Activated T-cell treated with anti-CD3 and anti-CD28 coated beads for 48 hours (primary cell): ENCODE measurements at regions not wholly inside any gene's neighbourhood (a gene's known extent, or its start where the extent isn't known, plus 50 kb on each side); places are given as distances from the start of the nearest gene placed in this dataset.
"Not testable (repeated sequence)": the region's sequence is repeated elsewhere in the genome, so short reads cannot be mapped to it uniquely, and the experiment has no call there.

Experiments
- DNase-seq: peaks from one replicate; pipeline ENCODE4 v3.0.0-alpha.2; 2020; ENCODE audit warnings: low read depth

DNA sequence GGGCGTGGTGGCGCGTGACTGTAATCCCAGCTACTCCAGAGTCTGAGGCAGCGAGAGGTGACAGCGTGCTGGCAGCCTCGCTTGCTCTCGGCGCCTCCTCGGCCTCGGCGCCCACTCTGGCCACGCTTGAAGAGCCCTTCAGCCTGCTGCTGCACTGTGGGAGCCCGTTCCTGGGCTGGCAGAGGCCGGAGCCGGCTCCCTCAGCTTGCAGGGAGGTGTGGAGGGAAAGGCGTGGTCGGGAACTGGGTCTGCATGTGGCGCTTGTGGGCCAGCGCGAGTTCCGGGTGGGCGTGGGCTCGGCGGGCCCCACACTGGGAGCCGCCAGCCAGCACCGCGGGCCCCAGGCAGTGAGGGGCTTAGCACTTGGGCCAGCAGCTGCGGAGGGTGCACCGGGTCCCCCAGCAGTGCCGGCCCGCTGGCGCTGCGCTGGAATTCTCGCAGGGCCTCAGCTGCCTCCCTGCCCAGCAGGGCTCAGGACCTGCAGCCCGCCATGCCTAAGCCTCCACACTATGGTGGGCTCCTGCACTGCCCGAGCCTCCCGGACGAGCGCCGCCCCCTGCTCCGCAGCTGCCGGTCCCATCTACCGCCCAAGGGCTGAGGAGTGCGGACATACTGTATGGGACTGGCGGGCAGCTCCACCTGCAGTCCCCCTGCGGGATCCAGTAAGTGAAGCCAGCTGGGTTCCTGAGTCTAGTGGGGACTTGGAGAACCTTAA, 1093.3 kb upstream of the CDH8 start:
- DNase-seq: no peak

DNA sequence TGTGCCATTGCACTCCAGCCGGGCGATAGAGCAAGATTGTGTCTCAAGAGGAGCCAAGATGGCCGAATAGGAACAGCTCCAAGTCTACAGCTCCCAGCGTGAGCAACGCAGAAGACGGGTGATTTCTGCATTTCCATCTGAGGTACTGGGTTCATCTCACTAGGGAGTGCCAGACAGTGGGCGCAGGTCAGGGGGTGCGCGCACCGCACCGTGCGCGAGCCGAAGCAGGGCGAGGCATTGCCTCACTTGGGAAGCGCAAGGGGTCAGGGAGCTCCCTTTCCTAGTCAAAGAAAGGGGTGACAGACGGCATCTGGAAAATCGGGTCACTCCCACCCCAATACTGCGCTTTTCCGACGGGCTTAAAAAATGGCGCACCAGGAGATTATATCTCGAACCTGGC, 1083.7 kb upstream of the CDH8 start:
- not testable (repeated sequence) for DNase-seq

DNA sequence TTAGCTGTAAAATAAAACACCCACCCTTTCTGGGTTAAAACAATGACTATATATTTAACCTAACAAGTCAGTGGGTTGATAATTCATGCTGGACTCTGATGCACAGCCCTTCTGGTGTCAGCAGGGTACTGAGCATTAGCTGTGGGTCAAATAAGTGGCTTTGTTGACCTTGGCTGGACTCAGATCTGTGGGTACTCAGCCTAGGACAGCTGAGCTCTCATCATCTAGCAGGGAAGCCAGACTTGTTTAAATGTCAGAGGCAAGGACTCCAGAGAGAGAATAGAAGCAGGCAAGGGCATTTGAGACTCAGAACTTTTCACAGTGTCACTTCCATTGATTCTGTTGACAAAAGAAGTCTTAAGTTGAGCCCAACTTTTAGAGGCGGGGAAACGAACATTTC, 1063.8 kb upstream of the CDH8 start:
- no peak for DNase-seq

DNA sequence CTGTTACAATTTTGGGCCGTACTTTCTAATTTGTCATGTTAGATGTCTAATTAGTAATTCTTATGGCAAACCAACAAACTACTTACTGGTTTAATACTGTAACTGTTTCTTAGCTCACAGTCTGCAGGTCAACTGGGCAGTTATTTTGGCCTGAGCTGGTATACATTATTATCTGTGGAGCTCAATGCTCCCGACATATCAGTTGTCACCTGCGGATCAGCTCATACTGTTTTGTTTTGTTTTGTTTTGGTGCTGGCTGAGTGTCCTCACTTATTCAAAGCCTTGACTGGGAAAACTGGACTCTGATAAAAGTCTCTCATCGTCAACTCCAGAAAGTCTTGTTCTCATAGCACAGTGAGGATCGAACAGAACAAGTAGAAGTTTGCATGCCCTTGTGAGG, 1060.6 kb upstream of the CDH8 start:
- DNase-seq: no peak

DNA sequence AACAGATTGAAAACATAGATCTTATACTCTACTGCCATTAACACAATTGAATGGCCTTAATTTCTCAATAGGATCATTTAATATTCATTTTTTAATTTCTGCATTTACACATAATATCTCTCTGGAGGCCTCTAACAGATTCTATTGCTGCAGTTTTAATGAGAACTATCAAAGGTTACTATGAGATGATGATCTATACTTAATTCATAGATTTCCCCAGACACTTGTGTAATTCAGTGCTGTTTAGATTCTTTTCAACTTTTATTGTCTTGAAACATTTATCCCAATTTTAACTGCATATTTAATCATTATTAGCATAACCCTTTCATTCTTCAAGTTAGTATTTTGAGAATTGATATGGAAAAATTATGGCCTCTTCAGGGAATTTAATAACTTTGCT, 1056.5 kb upstream of the CDH8 start:
- DNase-seq: no peak

DNA sequence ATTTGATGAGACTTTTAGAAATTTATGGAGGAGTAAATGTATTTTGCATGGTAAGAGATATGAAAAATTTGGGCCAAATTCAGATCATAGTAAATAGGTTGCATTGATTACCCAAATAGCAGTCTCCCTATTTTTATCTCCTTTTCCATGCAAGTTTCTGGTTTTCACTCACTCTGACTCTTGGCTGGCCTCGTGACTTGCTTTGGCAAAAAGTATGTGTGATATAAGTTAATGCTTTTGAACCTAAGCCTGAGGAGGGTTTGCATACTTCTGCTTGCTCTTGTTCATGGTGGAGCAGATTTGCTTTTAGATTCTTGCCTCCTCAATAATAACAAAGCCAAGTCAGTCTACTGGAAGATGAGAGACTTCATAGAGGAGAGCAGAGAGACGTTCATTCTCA, 1045.9 kb upstream of the CDH8 start:
- no peak for DNase-seq

DNA sequence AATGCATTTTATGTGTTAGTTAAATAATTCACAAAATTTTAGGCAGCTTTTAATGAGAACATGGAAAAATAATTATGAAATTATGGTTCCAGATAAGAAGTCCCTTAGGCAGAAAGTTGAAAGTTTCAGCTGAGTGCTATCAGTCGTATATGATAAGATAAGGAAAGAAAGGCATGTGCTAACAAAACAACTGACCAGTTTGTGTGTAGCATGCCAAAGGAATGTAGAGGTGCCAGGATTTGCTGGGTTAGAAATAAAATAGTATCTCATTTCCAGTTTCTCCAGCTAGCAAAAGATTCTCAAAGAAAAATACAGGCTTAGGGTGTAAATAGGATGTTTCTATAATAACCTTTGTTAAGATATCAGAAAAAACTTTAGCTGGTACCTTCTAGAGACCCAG, 1044.5 kb upstream of the CDH8 start:
- no peak for DNase-seq

DNA sequence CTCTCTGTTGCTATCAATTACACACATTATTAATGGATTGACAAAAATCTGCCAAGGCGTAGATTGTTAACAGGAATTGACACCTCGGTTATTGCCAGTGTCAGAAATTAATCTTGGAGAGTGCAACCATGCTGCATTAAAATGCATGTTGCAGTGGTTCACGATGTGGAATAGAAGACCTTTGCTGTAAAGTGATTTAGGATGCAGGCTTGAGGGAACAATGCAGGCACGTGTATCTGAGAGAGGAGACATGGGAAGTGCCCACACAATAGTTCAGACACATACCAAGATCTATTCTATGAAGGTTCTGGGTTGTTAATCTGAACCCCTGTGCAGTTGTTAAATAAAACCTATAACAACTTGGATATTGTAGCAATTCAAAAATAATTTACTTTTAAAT, 1032.8 kb upstream of the CDH8 start:
- no peak for DNase-seq

DNA sequence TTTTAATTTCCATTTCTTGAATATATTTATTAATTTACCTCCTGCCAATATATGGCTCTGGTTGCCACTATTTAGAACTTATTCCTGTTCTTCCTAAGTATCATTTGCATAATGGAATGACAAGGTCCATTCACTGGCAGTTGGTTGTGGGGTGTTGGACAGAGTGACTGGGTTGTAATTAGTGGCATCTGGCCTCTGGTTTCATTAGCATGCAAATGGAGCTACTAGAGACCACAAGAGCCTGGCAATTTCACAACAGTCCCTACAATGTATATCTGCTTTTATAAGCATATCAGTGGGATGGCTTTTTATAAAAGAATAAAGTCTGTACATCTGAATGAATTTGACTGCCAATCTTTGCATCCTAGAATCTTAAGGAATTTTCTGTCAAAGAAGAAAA, 1030.9 kb upstream of the CDH8 start:
- DNase-seq: no peak

DNA sequence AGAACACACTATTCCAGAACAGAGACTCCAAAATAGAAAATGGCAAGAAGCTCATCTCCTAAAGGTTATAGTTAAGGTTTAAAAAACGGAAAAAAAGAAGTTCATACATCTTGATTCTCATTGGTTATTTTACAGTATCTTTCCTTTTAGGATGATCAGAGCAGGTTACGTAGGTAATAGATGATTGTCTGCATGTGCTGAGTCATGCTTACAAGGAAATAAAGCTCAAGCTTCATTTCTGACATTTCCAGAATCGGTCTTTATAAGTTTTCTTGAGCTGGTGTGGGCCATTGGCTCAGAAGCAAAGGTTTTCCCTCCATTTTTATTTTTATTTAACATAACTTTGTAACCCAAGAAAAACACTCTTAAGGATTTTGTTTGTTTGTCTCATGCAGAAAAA, 1030.3 kb upstream of the CDH8 start:
- DNase-seq: no peak

DNA sequence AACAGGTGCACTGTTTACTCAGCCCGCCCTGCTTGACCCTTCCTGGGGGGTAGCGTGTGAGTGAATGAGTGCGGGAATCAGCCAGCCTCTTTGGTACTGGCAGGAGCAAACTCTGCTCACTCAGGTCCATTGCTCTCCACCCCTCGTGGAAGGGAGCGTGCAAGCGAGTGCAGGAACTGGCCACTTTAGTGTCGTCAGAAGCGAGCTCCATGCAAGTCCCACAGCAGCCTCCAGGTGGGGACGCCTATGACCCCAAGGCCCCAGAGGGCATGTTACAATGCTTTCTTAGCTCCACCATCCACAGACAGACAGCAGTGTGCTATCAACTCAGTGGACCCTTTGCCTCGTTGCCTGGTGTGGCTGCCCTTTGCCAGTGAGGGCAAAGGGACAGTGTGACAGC, 1025.1 kb upstream of the CDH8 start:
- no peak for DNase-seq

DNA sequence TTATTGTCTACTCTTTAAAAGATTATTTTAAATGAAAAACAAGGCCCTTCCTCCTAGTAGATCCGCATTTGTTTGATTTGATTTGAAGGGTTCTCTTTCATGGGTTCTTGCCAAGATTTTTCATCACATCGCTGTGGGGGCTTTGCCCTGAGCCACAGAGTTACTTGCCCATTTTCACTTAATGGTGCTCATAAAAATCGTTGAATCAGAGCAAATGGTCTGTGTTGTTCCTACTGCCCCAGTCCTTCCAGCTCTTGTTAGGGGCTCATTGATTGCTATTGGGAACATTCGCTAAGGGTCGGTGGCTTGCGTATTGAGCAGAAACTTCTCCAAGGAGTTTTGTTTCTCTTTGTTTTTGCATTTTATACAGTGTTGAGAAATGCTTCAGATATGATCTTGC, 1023.4 kb upstream of the CDH8 start:
- DNase-seq: no peak

DNA sequence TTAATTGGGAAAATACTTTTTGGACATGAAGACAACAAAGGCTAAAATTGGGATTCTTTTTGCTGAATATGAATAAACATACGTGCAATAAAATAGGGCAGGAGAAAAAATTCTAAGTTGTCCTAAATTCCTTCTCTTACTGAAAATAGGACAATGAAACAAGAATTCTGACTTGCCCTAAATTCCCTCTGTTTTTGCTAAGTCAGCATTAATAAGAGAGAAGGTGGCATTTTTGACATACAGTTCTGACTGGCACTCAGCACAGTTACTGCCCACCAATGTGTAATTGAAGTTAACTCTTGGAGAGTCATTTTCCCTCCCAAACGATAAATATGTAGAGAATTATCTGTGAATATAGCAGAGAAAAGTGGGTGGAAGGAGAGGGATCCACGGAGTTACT, 1021.1 kb upstream of the CDH8 start:
- DNase-seq: no peak

DNA sequence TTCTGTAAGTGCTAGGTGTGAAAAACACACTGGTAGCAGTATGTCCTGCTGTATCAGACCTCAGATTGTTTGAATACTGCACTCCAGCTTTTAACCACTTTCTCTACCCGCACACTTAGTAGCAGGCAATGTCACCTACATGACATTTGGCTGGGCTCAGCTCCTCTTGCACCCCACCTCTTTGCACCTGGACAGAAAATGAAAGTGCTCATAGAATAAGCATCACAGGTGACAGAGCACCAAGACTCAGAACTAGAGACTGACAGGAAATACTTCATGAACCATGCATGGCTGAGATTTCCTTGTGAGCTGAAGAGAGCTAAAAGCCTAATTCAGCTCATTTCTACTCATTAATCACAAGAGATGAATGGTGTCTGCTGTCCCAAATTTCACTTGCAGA, 1014.2 kb upstream of the CDH8 start:
- DNase-seq: no peak

DNA sequence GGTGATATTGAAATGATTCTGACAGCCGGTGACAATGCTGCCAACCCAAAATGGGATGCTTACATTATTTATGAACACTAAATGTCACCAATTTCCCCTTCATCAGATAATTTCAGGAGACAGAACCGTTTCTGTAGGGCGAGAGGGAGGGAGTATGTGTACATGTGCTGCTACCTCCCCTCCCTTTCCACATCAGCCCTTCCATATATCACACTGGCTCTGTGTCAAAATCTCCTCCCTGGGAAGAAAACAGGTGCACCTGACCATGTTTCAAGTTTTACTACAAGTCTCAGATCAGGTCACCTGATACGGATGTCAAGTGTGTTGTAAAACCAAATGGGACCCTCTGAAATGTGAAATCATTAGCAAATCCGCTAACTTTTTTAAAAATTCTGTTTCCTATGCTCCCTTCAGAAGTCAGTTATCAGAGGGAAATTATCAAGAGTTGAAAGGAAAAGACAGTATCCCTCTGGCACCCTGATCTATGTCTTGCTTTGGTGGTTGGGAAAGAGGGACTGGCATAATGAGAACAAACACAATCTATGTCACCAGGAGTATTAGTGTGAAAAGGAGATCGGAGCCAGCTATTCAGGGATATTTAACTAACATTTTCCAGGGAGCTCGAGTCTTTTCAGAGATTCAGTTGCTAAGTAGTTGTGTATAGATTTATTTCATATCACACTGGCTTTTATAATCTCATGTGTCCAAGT, 1002.3 kb upstream of the CDH8 start:
- no peak for DNase-seq

DNA sequence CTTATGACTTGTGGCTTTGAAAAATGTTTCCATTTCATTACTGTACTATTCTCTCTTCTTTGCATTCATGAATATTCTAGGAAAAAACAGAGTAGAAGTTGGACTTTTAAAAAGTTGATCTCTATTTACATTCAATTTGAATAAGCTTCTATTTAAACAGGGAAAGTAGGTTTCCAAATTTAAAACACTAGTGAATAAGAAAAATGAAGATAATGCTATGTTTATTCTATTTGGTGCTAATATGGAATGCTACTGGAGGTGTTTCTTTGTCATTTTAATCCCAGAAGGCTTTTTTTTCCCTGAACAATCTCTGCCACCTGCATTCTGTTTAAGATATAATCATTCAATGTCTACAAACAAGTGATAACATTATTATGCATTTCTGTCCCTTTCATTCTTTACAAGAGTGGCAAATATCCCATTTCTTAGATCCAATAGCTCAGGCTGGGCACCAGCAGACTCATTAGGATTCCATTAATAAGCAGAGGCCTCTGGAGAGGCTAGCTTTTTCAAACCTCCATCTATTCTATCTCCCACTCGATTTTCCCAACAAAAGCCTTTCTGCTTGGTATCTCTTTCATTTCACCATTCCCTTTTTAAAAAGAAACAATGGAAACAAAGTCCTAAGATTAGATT, 1001.6 kb upstream of the CDH8 start:
- DNase-seq: no peak

DNA sequence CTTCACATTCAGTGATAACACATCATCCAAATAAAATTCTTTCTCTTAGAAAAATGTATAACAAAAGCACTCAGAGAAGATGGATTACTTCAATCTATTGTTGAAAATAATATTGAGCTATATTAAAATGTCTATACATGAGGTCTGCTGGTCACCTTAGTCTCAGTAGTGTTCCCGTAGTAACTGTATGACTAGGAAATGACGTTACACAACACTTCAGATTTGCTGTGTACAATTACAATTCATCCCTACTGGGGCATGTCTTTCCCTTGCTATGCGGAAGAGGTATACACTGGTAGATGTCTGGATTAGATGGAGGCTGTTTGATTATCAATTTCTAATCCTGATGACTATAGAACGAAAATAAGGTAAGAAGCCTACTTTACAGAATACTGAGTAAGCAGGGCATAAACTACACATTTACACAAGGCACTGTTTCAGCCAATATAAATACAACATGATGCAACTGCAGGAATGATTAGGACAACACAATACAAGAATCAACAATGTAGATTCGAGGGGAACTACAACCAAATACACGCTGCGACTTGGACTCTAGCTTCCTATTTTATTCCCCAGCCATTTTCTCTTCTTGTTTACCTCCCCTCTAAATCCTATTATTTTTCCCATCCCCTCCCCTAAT, 982.5 kb upstream of the CDH8 start:
- DNase-seq: no peak

DNA sequence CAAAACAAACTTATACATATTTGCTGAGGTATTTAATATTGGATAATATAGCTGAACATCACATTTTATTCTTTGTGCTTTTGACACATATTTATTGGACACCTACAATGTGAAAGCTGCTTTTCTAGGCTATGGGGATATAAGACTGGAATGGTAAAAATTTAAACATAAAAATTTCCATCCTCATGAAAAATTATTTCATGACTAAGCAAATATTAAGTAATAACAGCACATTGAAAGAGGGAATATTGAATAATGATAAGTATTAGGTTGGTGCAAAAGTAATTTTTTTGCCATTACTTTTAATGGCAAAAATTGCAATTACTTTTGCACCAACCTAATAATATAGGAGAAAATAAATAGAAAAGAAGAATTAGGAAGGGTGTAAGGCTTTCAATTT, 972.5 kb upstream of the CDH8 start:
- DNase-seq: no peak

DNA sequence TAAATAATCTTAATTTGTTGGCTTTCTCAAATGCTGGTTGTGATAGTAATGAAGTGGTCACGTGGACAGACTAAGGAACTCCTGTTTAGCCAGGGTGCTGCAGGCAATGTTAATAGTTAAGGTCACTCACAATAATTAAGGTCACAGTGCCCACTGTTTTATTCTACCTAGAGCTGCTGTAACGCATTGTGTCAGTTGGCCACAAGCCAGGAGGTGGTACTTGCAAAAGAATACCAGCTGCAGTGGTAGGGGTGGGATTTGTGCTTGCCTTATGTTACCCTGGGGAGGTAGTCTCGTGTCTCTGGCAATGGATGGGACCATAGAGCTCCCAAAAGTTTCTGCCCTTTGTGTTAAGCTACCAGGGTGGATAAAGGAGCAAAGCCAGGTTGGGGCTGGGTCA, 969.1 kb upstream of the CDH8 start:
- no peak for DNase-seq

DNA sequence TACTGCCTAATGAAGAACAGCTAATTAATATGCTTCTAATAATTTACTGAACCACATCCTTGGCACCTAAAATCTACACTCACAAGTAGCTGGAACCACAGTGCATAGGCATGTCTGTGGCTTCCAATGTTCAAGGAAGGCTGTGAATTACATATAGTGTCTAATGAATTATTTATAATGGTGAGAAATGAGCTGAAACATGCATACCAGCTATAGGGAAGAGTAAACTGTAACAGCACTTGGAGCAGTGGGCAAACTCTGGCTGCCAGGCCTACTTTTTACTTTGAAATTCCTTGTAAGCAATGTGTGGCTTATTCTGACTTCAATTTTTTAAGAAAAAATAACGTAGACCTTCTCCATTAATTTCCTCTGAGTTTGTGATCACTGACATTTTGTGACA, 953.2 kb upstream of the CDH8 start:
- DNase-seq: no peak

DNA sequence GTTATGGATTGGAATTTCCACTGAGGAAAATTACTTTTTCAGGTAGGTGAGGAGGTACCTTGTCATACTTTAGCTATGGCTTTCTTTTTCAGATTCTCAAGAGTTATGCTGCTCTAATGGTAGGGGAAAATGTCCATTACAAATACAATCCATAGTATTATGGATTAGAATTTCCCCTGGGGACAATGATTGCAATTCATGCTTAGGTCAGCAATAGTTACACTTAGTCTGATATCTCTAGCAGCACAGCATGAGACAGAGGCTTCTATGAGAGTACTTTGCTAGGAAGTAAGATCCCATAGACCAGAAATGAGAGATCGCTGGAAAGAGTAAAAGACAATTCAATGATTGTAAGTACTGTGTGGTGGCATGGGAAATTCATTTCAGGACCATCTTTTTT, 949.5 kb upstream of the CDH8 start:
- DNase-seq: no peak

DNA sequence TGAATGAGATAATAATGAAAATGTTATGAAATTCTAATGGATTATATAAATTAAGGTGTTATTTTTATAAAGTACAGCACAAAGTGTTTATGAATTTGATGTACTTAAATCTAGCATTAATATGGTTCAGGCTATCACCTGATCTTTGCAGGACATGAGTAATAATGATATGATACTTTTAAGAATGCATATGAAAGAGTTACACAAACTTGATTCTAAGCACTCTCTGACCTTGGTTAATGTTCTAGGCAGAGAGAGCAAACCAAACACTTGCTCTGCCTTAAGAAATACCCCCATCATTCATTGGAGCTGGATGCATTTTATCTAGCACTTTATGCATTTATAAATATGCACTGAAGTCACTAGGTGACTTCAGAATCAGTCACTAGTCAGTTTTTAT, 942.2 kb upstream of the CDH8 start:
- no peak for DNase-seq

DNA sequence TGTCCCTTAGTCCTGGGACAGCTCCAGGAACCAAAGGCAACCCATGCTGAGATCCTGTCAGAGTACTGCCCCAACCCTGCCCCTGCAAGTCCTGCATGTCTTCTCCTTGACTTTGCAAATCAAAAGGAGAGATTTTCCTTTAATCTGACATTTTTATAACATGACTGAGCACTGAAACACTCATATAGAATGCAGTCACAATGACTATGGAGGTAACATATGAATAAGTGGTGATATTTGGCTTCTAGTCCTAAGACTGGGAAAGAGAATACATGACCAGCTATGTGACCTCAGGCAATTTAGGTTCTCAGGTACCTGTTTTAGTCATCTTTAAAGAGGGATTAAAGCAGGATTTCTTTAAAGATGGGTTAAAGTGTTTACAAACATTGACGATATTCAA, 941.6 kb upstream of the CDH8 start:
- no peak for DNase-seq
